ENCODE measurements at regions not wholly inside any gene's neighbourhood (a gene's known extent, or its start where the extent isn't known, plus 50 kb on each side); places are given as distances from the start of the nearest gene placed in this dataset.

DNA sequence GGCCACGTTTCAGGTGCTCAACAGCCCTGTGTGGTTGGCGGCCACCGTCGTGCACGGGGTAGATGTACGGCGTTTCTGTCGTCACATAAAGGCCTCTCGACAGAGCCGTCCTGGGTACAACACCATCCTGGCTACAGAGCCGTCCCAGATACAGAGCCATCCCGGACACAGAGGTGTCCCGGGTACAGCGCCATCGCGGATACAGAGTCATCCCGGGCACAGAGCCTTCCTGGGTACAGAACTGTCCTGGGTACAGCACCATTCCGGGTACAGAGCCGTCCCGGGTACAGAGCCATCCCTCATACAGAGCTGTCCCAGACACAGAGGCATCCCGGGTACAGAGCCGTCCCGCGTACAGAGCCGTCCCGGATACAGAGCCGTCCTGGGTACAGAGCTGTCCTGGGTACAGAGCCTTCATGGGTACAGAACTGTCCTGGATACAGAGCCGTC is 222.7 kb upstream of the SOX1 start:
- H3K27me3 ChIP-seq (ENCODE audit: control insufficient read depth, insufficient read depth, low read length, poor library complexity, severe bottlenecking): no peaks in the 10 kb centered on the region
- H3K36me3 ChIP-seq (ENCODE audit: control insufficient read depth, insufficient read depth, low read length): no peaks in the 10 kb centered on the region
- H3K4me3 ChIP-seq (ENCODE audit: insufficient read depth, low read depth, low read length): no peak overlapping the region
- H3K27ac ChIP-seq (ENCODE audit: insufficient read depth, low read depth, low read length, poor library complexity, severe bottlenecking): no peak overlapping the region
- no peaks in the 10 kb centered on the region for H3K9me3 ChIP-seq (ENCODE audit: control insufficient read depth, low read length)
- WGBS, 2 experiments: 95% methylated on average over 28 of the region's 28 CpGs
- H3K4me1 ChIP-seq (ENCODE audit: control insufficient read depth, insufficient read depth, low read length): peaks cover 14% of the 10 kb centered on the region

- no peak overlapping the region for H3K4me3 ChIP-seq (ENCODE audit: insufficient read depth, low read depth, low read length)
- no peaks in the 10 kb centered on the region for H3K36me3 ChIP-seq (ENCODE audit: control insufficient read depth, insufficient read depth, low read length)
- no peaks in the 10 kb centered on the region for H3K9me3 ChIP-seq (ENCODE audit: control insufficient read depth, low read length)
- H3K27me3 ChIP-seq (ENCODE audit: control insufficient read depth, insufficient read depth, low read length, poor library complexity, severe bottlenecking): no peaks in the 10 kb centered on the region
- peaks cover 14% of the 10 kb centered on the region for H3K4me1 ChIP-seq (ENCODE audit: control insufficient read depth, insufficient read depth, low read length)
- no peak overlapping the region for H3K27ac ChIP-seq (ENCODE audit: insufficient read depth, low read depth, low read length, poor library complexity, severe bottlenecking)
- 96 to 97% methylated on average over 20 of the region's 20 CpGs for whole genome bisulfite sequencing, 2 experiments
Measured at GRCh38 chr13:111844682-111845081, 222.3 kb upstream of the SOX1 start.

GRCh38 chr13:111845621-111846351 is 221.2 kb upstream of the SOX1 start:
- no peaks in the 10 kb centered on the region for H3K9me3 ChIP-seq (ENCODE audit: control insufficient read depth, low read length)
- H3K27me3 ChIP-seq (ENCODE audit: control insufficient read depth, insufficient read depth, low read length, poor library complexity, severe bottlenecking): no peaks in the 10 kb centered on the region
- no peak overlapping the region for H3K4me3 ChIP-seq (ENCODE audit: insufficient read depth, low read depth, low read length)
- no peaks in the 10 kb centered on the region for H3K36me3 ChIP-seq (ENCODE audit: control insufficient read depth, insufficient read depth, low read length)
- peaks cover 14% of the 10 kb centered on the region for H3K4me1 ChIP-seq (ENCODE audit: control insufficient read depth, insufficient read depth, low read length)
- WGBS, 2 experiments: 41% methylated on average over 29 of the region's 29 CpGs
- H3K27ac ChIP-seq (ENCODE audit: insufficient read depth, low read depth, low read length, poor library complexity, severe bottlenecking): no peak overlapping the region

- Histone ChIP-seq H3K4me3 (ENCODE audit: insufficient read depth, low read depth, low read length) (no peak overlapping the region), H3K27me3 (ENCODE audit: control insufficient read depth, insufficient read depth, low read length, poor library complexity, severe bottlenecking) (no peaks in the 10 kb centered on the region), H3K4me1 (ENCODE audit: control insufficient read depth, insufficient read depth, low read length) (peaks cover 14% of the 10 kb centered on the region), H3K27ac (ENCODE audit: insufficient read depth, low read depth, low read length, poor library complexity, severe bottlenecking) (no peak overlapping the region), H3K36me3 (ENCODE audit: control insufficient read depth, insufficient read depth, low read length) (no peaks in the 10 kb centered on the region), H3K9me3 (ENCODE audit: control insufficient read depth, low read length) (no peaks in the 10 kb centered on the region)
- 56 to 57% methylated on average over 14 of the region's 14 CpGs for WGBS, 2 experiments
Measured at GRCh38 chr13:111846391-111847159, 220.4 kb upstream of the SOX1 start.

- Histone ChIP-seq H3K36me3 (ENCODE audit: control insufficient read depth, insufficient read depth, low read length) (no peaks in the 10 kb centered on the region), H3K27me3 (ENCODE audit: control insufficient read depth, insufficient read depth, low read length, poor library complexity, severe bottlenecking) (no peaks in the 10 kb centered on the region), H3K4me1 (ENCODE audit: control insufficient read depth, insufficient read depth, low read length) (peaks cover 14% of the 10 kb centered on the region), H3K4me3 (ENCODE audit: insufficient read depth, low read depth, low read length) (no peak overlapping the region), H3K9me3 (ENCODE audit: control insufficient read depth, low read length) (no peaks in the 10 kb centered on the region), H3K27ac (ENCODE audit: insufficient read depth, low read depth, low read length, poor library complexity, severe bottlenecking) (no peak overlapping the region)
- WGBS, 2 experiments: 95 to 98% methylated on average over 3 of the region's 3 CpGs
Measured at GRCh38 chr13:111847964-111848363, 219.0 kb upstream of the SOX1 start.

DNA sequence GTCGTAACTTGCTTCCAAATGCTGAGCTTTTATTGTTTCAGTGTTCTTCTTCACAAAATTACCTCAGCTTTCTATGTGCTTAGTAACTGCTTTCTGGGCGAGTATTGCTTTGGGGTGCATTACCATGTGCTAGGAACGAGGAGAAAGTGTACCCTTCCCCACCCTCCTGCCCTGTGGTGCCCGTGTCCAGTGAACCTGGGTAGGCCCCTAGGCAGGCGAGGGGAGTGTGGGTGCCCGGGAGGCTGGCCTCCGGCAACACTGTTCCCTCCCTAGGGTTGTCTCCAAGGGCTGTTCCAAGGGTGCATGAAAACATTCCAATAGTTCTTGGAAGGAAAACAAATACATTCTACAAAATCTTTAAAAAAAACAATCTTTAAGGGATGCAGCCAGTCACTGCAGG is 216.5 kb upstream of the SOX1 start:
- H3K4me3 ChIP-seq (ENCODE audit: insufficient read depth, low read depth, low read length): no peak overlapping the region
- peaks cover 14% of the 10 kb centered on the region for H3K4me1 ChIP-seq (ENCODE audit: control insufficient read depth, insufficient read depth, low read length)
- no peak overlapping the region for H3K27ac ChIP-seq (ENCODE audit: insufficient read depth, low read depth, low read length, poor library complexity, severe bottlenecking)
- H3K36me3 ChIP-seq (ENCODE audit: control insufficient read depth, insufficient read depth, low read length): no peaks in the 10 kb centered on the region
- H3K27me3 ChIP-seq (ENCODE audit: control insufficient read depth, insufficient read depth, low read length, poor library complexity, severe bottlenecking): no peaks in the 10 kb centered on the region
- no peaks in the 10 kb centered on the region for H3K9me3 ChIP-seq (ENCODE audit: control insufficient read depth, low read length)
- 89 to 91% methylated on average over 7 of the region's 7 CpGs for WGBS, 2 experiments

DNA sequence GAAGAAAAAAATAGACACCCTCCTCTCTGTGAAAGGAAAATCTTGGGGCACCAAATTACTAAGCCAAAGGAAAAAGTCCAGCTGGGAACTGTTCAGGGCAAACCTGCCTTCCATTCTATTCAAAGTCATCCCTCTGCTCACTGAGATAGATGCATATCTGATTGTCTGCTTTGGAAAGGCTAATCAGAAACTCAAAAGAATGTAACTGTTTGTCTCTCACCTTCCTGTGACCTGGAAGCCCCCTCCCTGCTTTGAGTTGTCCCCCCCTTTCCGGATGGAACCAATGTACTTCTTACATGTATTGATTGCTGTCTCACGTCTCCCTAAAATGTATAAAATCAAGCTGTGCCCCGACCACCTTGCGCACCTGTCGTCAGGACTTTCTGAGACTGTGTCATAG is 216.0 kb upstream of the SOX1 start:
- H3K9me3 ChIP-seq (ENCODE audit: control insufficient read depth, low read length): no peaks in the 10 kb centered on the region
- peaks cover 9% of the 10 kb centered on the region for H3K4me1 ChIP-seq (ENCODE audit: control insufficient read depth, insufficient read depth, low read length)
- no peaks in the 10 kb centered on the region for H3K36me3 ChIP-seq (ENCODE audit: control insufficient read depth, insufficient read depth, low read length)
- no peak overlapping the region for H3K27ac ChIP-seq (ENCODE audit: insufficient read depth, low read depth, low read length, poor library complexity, severe bottlenecking)
- H3K4me3 ChIP-seq (ENCODE audit: insufficient read depth, low read depth, low read length): no peak overlapping the region
- WGBS, 2 experiments: 79 to 84% methylated on average over 5 of the region's 5 CpGs
- no peaks in the 10 kb centered on the region for H3K27me3 ChIP-seq (ENCODE audit: control insufficient read depth, insufficient read depth, low read length, poor library complexity, severe bottlenecking)

GRCh38 chr13:111852725-111853518 is 214.0 kb upstream of the SOX1 start:
- Histone ChIP-seq H3K27ac (ENCODE audit: insufficient read depth, low read depth, low read length, poor library complexity, severe bottlenecking) (no peak overlapping the region), H3K27me3 (ENCODE audit: control insufficient read depth, insufficient read depth, low read length, poor library complexity, severe bottlenecking) (no peaks in the 10 kb centered on the region), H3K9me3 (ENCODE audit: control insufficient read depth, low read length) (no peaks in the 10 kb centered on the region), H3K4me1 (ENCODE audit: control insufficient read depth, insufficient read depth, low read length) (no peaks in the 10 kb centered on the region), H3K36me3 (ENCODE audit: control insufficient read depth, insufficient read depth, low read length) (no peaks in the 10 kb centered on the region), H3K4me3 (ENCODE audit: insufficient read depth, low read depth, low read length) (no peak overlapping the region)
- WGBS, 2 experiments: 88 to 89% methylated on average over 23 of the region's 23 CpGs

GRCh38 chr13:111853721-111854120 is 213.2 kb upstream of the SOX1 start:
- 82 to 84% methylated on average over 12 of the region's 12 CpGs for WGBS, 2 experiments
- Histone ChIP-seq H3K4me1 (ENCODE audit: control insufficient read depth, insufficient read depth, low read length) (no peaks in the 10 kb centered on the region), H3K27ac (ENCODE audit: insufficient read depth, low read depth, low read length, poor library complexity, severe bottlenecking) (no peak overlapping the region), H3K36me3 (ENCODE audit: control insufficient read depth, insufficient read depth, low read length) (no peaks in the 10 kb centered on the region), H3K4me3 (ENCODE audit: insufficient read depth, low read depth, low read length) (no peak overlapping the region), H3K9me3 (ENCODE audit: control insufficient read depth, low read length) (no peaks in the 10 kb centered on the region), H3K27me3 (ENCODE audit: control insufficient read depth, insufficient read depth, low read length, poor library complexity, severe bottlenecking) (no peaks in the 10 kb centered on the region)

DNA sequence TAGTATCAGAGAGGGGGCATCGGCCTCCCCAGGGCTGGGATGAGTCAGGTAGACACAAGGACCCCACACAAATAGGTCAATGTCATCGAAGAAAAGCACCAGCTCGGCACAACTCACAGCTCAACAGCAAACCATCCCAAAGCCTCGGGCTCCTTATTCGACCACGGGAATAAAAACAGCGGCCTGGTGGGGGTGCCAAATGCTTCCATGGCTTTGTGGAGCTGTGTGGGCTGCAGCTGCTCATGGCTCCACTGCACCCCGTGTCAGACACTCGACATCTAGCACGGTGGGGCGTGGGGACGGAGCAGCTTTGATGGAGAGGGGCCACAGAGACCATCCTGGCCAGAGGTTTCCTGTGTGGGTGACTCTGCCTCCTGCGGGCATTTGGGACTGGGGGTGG is 212.5 kb upstream of the SOX1 start:
- Histone ChIP-seq H3K36me3 (ENCODE audit: control insufficient read depth, insufficient read depth, low read length) (no peaks in the 10 kb centered on the region), H3K4me1 (ENCODE audit: control insufficient read depth, insufficient read depth, low read length) (no peaks in the 10 kb centered on the region), H3K9me3 (ENCODE audit: control insufficient read depth, low read length) (no peaks in the 10 kb centered on the region), H3K4me3 (ENCODE audit: insufficient read depth, low read depth, low read length) (no peak overlapping the region), H3K27ac (ENCODE audit: insufficient read depth, low read depth, low read length, poor library complexity, severe bottlenecking) (no peak overlapping the region), H3K27me3 (ENCODE audit: control insufficient read depth, insufficient read depth, low read length, poor library complexity, severe bottlenecking) (no peaks in the 10 kb centered on the region)
- WGBS, 2 experiments: 77 to 80% methylated on average over 13 of the region's 13 CpGs

All from ectodermal cell (in vitro differentiated cells).